ENCODE measurements at regions not wholly inside any gene's neighbourhood (a gene's known extent, or its start where the extent isn't known, plus 50 kb on each side); places are given as distances from the start of the nearest gene placed in this dataset.

GRCh38 chr2:235312571-235312970 is 181.3 kb upstream of the AGAP1 start:
- no peak for DNase-seq

GRCh38 chr2:235314371-235314930 is 179.4 kb upstream of the AGAP1 start:
- no peak for DNase-seq

GRCh38 chr2:235319095-235319494 is 174.7 kb upstream of the AGAP1 start:
- no peak for DNase-seq

- DNase-seq, result no peak
Measured at GRCh38 chr2:235320326-235320725, 173.5 kb upstream of the AGAP1 start.

GRCh38 chr2:235324324-235324723 is 169.5 kb upstream of the AGAP1 start:
- no peak for DNase-seq

- DNase-seq, result no peak
Measured at GRCh38 chr2:235325151-235325550, 168.7 kb upstream of the AGAP1 start.

- no peak for DNase-seq
Measured at GRCh38 chr2:235328991-235329390, 164.9 kb upstream of the AGAP1 start.

- no peak for DNase-seq
Measured at GRCh38 chr2:235330775-235331451, 162.9 kb upstream of the AGAP1 start.

GRCh38 chr2:235332240-235332890 is 161.5 kb upstream of the AGAP1 start:
- DNase-seq, result no peak

- DNase-seq, result no peak
Measured at GRCh38 chr2:235333076-235333475, 160.8 kb upstream of the AGAP1 start.

- no peak for DNase-seq
Measured at GRCh38 chr2:235334179-235334578, 159.7 kb upstream of the AGAP1 start.

GRCh38 chr2:235343156-235343774 is 150.6 kb upstream of the AGAP1 start:
- no peak for DNase-seq

- DNase-seq, result no peak
Measured at GRCh38 chr2:235343869-235344268, 150.0 kb upstream of the AGAP1 start.

GRCh38 chr2:235345745-235346144 is 148.1 kb upstream of the AGAP1 start:
- no peak for DNase-seq

- DNase-seq, result no peak
Measured at GRCh38 chr2:235347691-235348090, 146.2 kb upstream of the AGAP1 start.

- DNase-seq, result no peak
Measured at GRCh38 chr2:235348329-235348728, 145.5 kb upstream of the AGAP1 start.

GRCh38 chr2:235350234-235350633 is 143.6 kb upstream of the AGAP1 start:
- no peak for DNase-seq

- no peak for DNase-seq
Measured at GRCh38 chr2:235352541-235352940, 141.3 kb upstream of the AGAP1 start.

GRCh38 chr2:235357881-235358280 is 136.0 kb upstream of the AGAP1 start:
- DNase-seq, result no peak

GRCh38 chr2:235358981-235359471 is 134.8 kb upstream of the AGAP1 start:
- DNase-seq, result no peak

GRCh38 chr2:235360446-235360845 is 133.4 kb upstream of the AGAP1 start:
- no peak for DNase-seq

GRCh38 chr2:235365743-235366142 is 128.1 kb upstream of the AGAP1 start:
- no peak for DNase-seq

GRCh38 chr2:235366390-235366789 is 127.5 kb upstream of the AGAP1 start:
- no peak for DNase-seq

GRCh38 chr2:235366807-235367206 is 127.0 kb upstream of the AGAP1 start:
- no peak for DNase-seq
